K562 (cell line): ENCODE measurements at regions not wholly inside any gene's neighbourhood (a gene's known extent, or its start where the extent isn't known, plus 50 kb on each side); places are given as distances from the start of the nearest gene placed in this dataset.

Experiments
- ATAC-seq: fragments of 200-7000 bp; cut with Tn5 transposase; 3 replicates; pipeline ENCODE4 v1.9.1; 2020; ENCODE audit warnings: moderate library complexity
- BruUV-seq: library from RNA; stranded (reverse); fragments of 400-500 nt; replicated peaks from 2 replicates; lab custom pipeline; 2021; lab: Mats Ljungman, UMichigan
- CTCF ChIA-PET: fragments of 300-600 bp; formaldehyde crosslinking; extraction: SDS; loops from one replicate; lab custom pipeline; 2021; ENCODE audit warnings: low intra/inter-chr PET ratio; lab: Yijun Ruan, JAX
- POLR2A ChIA-PET: fragments of 300-600, 350-650 bp; sonication (Branson Sonifier 250); formaldehyde crosslinking; extraction: SDS; loops from one replicate; lab custom pipeline; 2021; ENCODE audit warnings: antibody characterized with exemption, inconsistent platforms; lab: Yijun Ruan, JAX
- DNase-seq, 4 experiments: peaks; one replicate each; pipeline versions ENCODE4 v3.0.0 to v3.0.0-alpha.2; 2011 to 2018; ENCODE audit warnings: low spot score in 3 of 4, mixed read lengths in 3 of 4; ENCODE audit errors: extremely low read depth in 1 of 4
- FAIRE-seq: peaks from 2 replicates; lab custom pipeline; 2011; peaks lifted over from hg19 to GRCh38; lab: Jason Lieb, UNC
- H2AFZ ChIP-seq: 2 replicates; pipeline ENCODE4 v1.6.0; 2011; ENCODE audit warnings: low read depth, low read length, control low read depth, inconsistent platforms
- H3K27ac ChIP-seq: fragments of 200-600 bp; 3 replicates; pipeline ENCODE4 v1.8.0; 2011; ENCODE audit warnings: low read depth, mild to moderate bottlenecking, control low read depth, inconsistent platforms, low read length, moderate library complexity, mixed read lengths; ENCODE audit errors: extremely low read depth
- H3K27me3 ChIP-seq, 2 experiments: fragments of 300-600 bp in 1 of 2; 2 replicates in 1 of 2; 3 replicates in 1 of 2; pipeline versions ENCODE4 v1.6.0 to v1.8.0; 2011; ENCODE audit warnings: inconsistent platforms in 2 of 2, low read length in 2 of 2, mild to moderate bottlenecking in 1 of 2, mixed read lengths in 1 of 2, moderate library complexity in 1 of 2; ENCODE audit not compliant: control insufficient read depth in 2 of 2, insufficient read depth in 2 of 2
- H3K36me3 ChIP-seq: fragments of 300-600 bp; 3 replicates; pipeline ENCODE4 v1.8.0; 2011; ENCODE audit warnings: mild to moderate bottlenecking, low read length, inconsistent platforms; ENCODE audit not compliant: control insufficient read depth, insufficient read depth
- H3K4me1 ChIP-seq, 2 experiments: fragments of 200-600 bp in 1 of 2; replicated peaks in 1 of 2; 2 replicates in 1 of 2; 3 replicates in 1 of 2; pipeline versions ENCODE4 v1.5.1 to v1.8.0; 2011; ENCODE audit warnings: inconsistent platforms in 2 of 2, low read length in 2 of 2, mild to moderate bottlenecking in 1 of 2, mixed read lengths in 1 of 2, moderate library complexity in 1 of 2; ENCODE audit not compliant: control insufficient read depth in 2 of 2, insufficient read depth in 2 of 2
- H3K4me2 ChIP-seq: 2 replicates; pipeline ENCODE4 v1.6.1; 2011; ENCODE audit warnings: low read length, control low read depth, inconsistent platforms, mixed read lengths; ENCODE audit not compliant: insufficient read depth
- H3K4me3 ChIP-seq: fragments of 200-600 bp; sonication (generic), shearing (Covaris generic); 2 replicates; pipeline ENCODE4 v1.5.1; 2016; ENCODE audit warnings: control low read depth, inconsistent platforms
- H3K79me2 ChIP-seq: fragments of 200-600 bp; 3 replicates; pipeline ENCODE4 v1.8.0; 2011; ENCODE audit warnings: low read length, inconsistent platforms; ENCODE audit not compliant: control insufficient read depth, insufficient read depth
- H3K9ac ChIP-seq, 2 experiments: 2 replicates each; pipeline versions ENCODE4 v1.6.0 to v1.6.1; 2011; ENCODE audit warnings: low read depth in 2 of 2, low read length in 2 of 2, control low read depth in 1 of 2, inconsistent platforms in 1 of 2, mild to moderate bottlenecking in 1 of 2, mixed read lengths in 1 of 2; ENCODE audit not compliant: insufficient read depth in 1 of 2
- H3K9me1 ChIP-seq: one replicate; pipeline ENCODE4 v1.6.0; 2011; ENCODE audit warnings: inconsistent platforms, mild to moderate bottlenecking, low read length, moderate library complexity; ENCODE audit not compliant: control insufficient read depth, insufficient read depth
- H3K9me3 ChIP-seq: replicated peaks from 2 replicates; pipeline ENCODE4 v1.5.1; 2011; ENCODE audit warnings: low read depth, low read length, inconsistent platforms; ENCODE audit not compliant: control insufficient read depth, insufficient read depth
- H4K20me1 ChIP-seq: replicated peaks from 2 replicates; pipeline ENCODE4 v1.6.1; 2011; ENCODE audit warnings: low read length, inconsistent platforms, mixed read lengths; ENCODE audit not compliant: control insufficient read depth, insufficient read depth
- E2F3 ChIP-seq: fragments of 250-450 bp; sonication (Bioruptor Pico); IDR thresholded peaks from 2 replicates; pipeline ENCODE4 v1.4.0; 2020; ENCODE audit warnings: mild to moderate bottlenecking
- JUN ChIP-seq, 2 experiments: sonication (generic) in 1 of 2; formaldehyde crosslinking in 1 of 2; IDR thresholded peaks; 2 replicates each; pipeline versions ENCODE4 v1.6.1 to v1.8.0; 2012 to 2022; ENCODE audit warnings: borderline replicate concordance in 2 of 2, mild to moderate bottlenecking in 2 of 2, improper control_type of control experiment in 1 of 2, low read depth in 1 of 2, low read length in 1 of 2, missing genetic modification reagents in 1 of 2
- NFYB ChIP-seq: IDR thresholded peaks from 2 replicates; pipeline ENCODE4 v1.6.1; 2011; ENCODE audit warnings: mild to moderate bottlenecking, moderate library complexity; ENCODE audit not compliant: insufficient read length; ENCODE audit errors: extremely low read depth
- REST ChIP-seq, 2 experiments: fragments of 450-650 bp; formaldehyde crosslinking in 1 of 2; IDR thresholded peaks; 2 replicates each; pipeline versions ENCODE4 v1.4.0 to v1.6.1; 2014 to 2020; ENCODE audit warnings: mild to moderate bottlenecking in 2 of 2, borderline replicate concordance in 1 of 2, low read depth in 1 of 2
- ZNF717 ChIP-seq: fragments of 250-450 bp; sonication (Bioruptor Pico); IDR thresholded peaks from 2 replicates; pipeline ENCODE4 v1.5.0; 2021
- WGBS: fragments of 100-300 bp; shearing (Covaris generic); methylation state at CpG from one replicate; pipeline ENCODE4 v1.1.6; 2016; ENCODE audit warnings: low coverage, mixed read lengths; ENCODE audit not compliant: insufficient coverage; ENCODE audit errors: missing lambda C conversion rate; 5-methylcytosine and 5-hydroxymethylcytosine counted together
- in situ Hi-C: fragments of 300-500 bp; cut with MboI; formaldehyde crosslinking; loops from 4 replicates; pipeline ENCODE4 v1.15.0; 2018; ENCODE audit warnings: inconsistent platforms, mixed read lengths
- intact Hi-C: fragments of 100-400 bp; cut with micrococcal nuclease; formaldehyde crosslinking; loops from 2 replicates; pipeline ENCODE4 v1.14.2; 2022

GRCh38 chr14:83992857-83993256 is 1537.1 kb upstream of the FLRT2 start:
- no peak for FAIRE-seq
- H3K4me3 ChIP-seq, result no peak overlapping the region
- in situ Hi-C loops, result no loop called here
- H3K4me1 ChIP-seq, result no peaks in the 10 kb centered on the region
- CTCF ChIA-PET, result no interaction called here
- no TSS peak for BruUV-seq
- no peak overlapping the region for H3K9ac ChIP-seq
- H3K79me2 ChIP-seq, result no peaks in the 10 kb centered on the region
- no peak for ATAC-seq
- H3K9me3 ChIP-seq, result no peaks in the 10 kb centered on the region; the same call in 1 of the 2 replicates
- no peaks in the 10 kb centered on the region for H3K36me3 ChIP-seq
- no peak overlapping the region for H3K4me2 ChIP-seq
- TF ChIP-seq E2F3, result no peak
- TF ChIP-seq JUN (IDR thresholded peaks at IDR 0.05; ENCODE audit: borderline replicate concordance, low read depth, low read length), result no peak
- TF ChIP-seq JUN (CRISPR knock-in tag; IDR thresholded peaks at IDR 0.05; ENCODE audit: borderline replicate concordance), result no peak
- no peak for TF ChIP-seq REST (IDR thresholded peaks at IDR 0.05; ENCODE audit: borderline replicate concordance)
- no peak for TF ChIP-seq REST (CRISPR knock-in tag; IDR thresholded peaks at IDR 0.05; ENCODE audit: low read depth)
- TF ChIP-seq NFYB, result no peak
- no peak for TF ChIP-seq ZNF717
- TF ChIP-seq, all 486 proteins: peak for 0
- intact Hi-C loops, result no loop called here
- H3K27ac ChIP-seq, result no peak overlapping the region
- H4K20me1 ChIP-seq, result no peaks in the 10 kb centered on the region
- no peak overlapping the region for H2AFZ ChIP-seq
- no peaks in the 10 kb centered on the region for H3K27me3 ChIP-seq
- WGBS, result 0% methylated on average over 3 of the region's 3 CpGs
- no peak for DNase-seq
- H3K9me1 ChIP-seq, result no peaks in the 10 kb centered on the region
- POLR2A ChIA-PET, result no interaction called here
